Aorta (tissue), 5 donors: ENCODE measurements at regions not wholly inside any gene's neighbourhood (a gene's known extent, or its start where the extent isn't known, plus 50 kb on each side); places are given as distances from the start of the nearest gene placed in this dataset.

Experiments
- ATAC-seq: fragments of 200-7000 bp; cut with Tn5 transposase; one replicate; pipeline ENCODE4 v1.9.1; 2022; ENCODE audit warnings: moderate library complexity; ENCODE audit not compliant: low FRiP score
- DNase-seq, 2 donors: peaks; one replicate each; pipeline ENCODE4 v3.0.0-alpha.2; 2020
- H3K27ac ChIP-seq, 2 donors: one replicate each; pipeline ENCODE4 v1.5.1; 2013; ENCODE audit warnings: low read length in 2 of 2, mild to moderate bottlenecking in 2 of 2, moderate library complexity in 2 of 2, control low read depth in 1 of 2, inconsistent platforms in 1 of 2, low read depth in 1 of 2
- H3K27me3 ChIP-seq, 2 donors: one replicate each; pipeline ENCODE4 v1.6.1; 2013; ENCODE audit warnings: control low read depth in 1 of 2, low read length in 1 of 2, mild to moderate bottlenecking in 1 of 2, moderate library complexity in 1 of 2; ENCODE audit not compliant: insufficient read depth in 2 of 2, control insufficient read depth in 1 of 2
- H3K36me3 ChIP-seq, 2 donors: one replicate each; pipeline ENCODE4 v1.6.1; 2013; ENCODE audit warnings: control low read depth in 1 of 2, low read length in 1 of 2, mild to moderate bottlenecking in 1 of 2; ENCODE audit not compliant: insufficient read depth in 2 of 2, control insufficient read depth in 1 of 2
- H3K4me1 ChIP-seq, 2 donors: one replicate each; pipeline ENCODE4 v1.6.1; 2013; ENCODE audit warnings: low read length in 2 of 2, control low read depth in 1 of 2, mild to moderate bottlenecking in 1 of 2, moderate library complexity in 1 of 2; ENCODE audit not compliant: insufficient read depth in 2 of 2, control insufficient read depth in 1 of 2
- H3K4me3 ChIP-seq, 2 donors: one replicate each; pipeline ENCODE4 v1.5.1; 2013; ENCODE audit warnings: low read length in 2 of 2, control low read depth in 1 of 2, mild to moderate bottlenecking in 1 of 2
- H3K9me3 ChIP-seq: one replicate; pipeline ENCODE4 v1.6.1; 2013; ENCODE audit warnings: mild to moderate bottlenecking, low read length; ENCODE audit not compliant: control insufficient read depth
- WGBS, 2 donors: extraction: QIAGEN DNeasy Blood & Tissue Kit; methylation state at CpG; one replicate each; pipeline ENCODE4 v1.1.7; 2013; 5-methylcytosine and 5-hydroxymethylcytosine counted together
- intact Hi-C, 2 donors: fragments of 100-400 bp; cut with DNase I; formaldehyde crosslinking; loops; one replicate each; pipeline versions ENCODE4 v1.14.2 to v1.15.0; 2022
- donor health status: healthy with polysubstance abuse.
- donor health status: Bipolar disorder and iron deficiency.
- donor health status: DM: no; HTN: no; CAD: no.
- donor health status: DM: no; HTN: no; CAD: no.
- donor health status: DM: yes; HTN: yes; CAD: no.

DNA sequence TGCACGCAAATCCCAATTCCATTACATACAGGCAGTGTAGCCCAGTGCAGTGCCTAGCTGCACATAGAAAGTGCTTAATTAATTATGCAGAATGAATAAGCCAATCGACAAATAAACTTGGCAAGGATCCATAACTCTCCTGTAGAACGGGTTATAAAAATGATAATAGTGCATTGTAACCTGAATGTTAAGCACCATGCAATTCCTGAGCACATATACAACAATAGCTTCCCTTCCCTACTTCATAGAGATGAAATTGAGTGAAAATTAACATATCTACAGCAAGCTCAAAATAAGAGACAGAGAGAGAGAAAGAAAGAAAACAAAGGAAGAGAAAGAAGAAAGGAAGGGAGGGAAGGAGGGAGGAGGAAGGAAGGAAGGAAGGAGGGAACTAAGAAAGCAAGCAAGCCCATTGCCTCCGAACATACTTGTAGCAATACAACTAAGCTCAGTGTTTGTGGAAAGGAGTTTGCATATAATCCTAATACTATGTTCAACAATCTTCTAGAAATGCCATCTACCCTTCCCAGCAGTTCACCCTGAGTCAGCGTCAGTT is 1074.0 kb upstream of the LCORL start:
- no peak for ATAC-seq
- no peak overlapping the region for H3K4me3 ChIP-seq
- H3K4me1 ChIP-seq, result no peaks in the 10 kb centered on the region
- no peak for DNase-seq
- intact Hi-C loops, result no loop called here
- 56 to 58% methylated on average over 5 of the region's 5 CpGs for WGBS, 2 donors
- H3K36me3 ChIP-seq, result no peaks in the 10 kb centered on the region
- no peaks in the 10 kb centered on the region for H3K27me3 ChIP-seq
- H3K9me3 ChIP-seq, result no peaks in the 10 kb centered on the region
- H3K27ac ChIP-seq, result no peak overlapping the region

DNA sequence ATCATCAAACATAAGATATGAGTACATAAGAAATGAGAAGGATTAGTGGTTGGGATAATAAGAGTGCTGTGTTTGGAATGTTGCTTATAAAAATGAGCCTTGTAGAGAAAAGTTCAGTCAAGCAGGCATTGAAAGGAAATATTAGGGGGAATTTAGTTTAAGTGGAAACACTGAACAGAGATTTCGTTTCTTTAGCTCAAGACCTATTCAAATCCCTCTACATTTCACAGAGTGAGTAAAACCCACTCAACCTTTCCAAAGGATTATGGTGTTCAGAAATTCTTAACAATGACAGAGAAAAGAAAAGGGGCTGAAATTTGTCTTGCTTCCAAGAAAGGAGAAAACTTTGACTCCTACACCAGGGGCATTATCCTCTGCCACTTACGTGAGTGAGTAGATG is 1072.4 kb upstream of the LCORL start:
- intact Hi-C loops, result no loop called here
- 43 to 49% methylated on average over 2 of the region's 2 CpGs for WGBS, 2 donors
- Histone ChIP-seq H3K9me3 (no peaks in the 10 kb centered on the region), H3K27me3 (no peaks in the 10 kb centered on the region), H3K4me1 (no peaks in the 10 kb centered on the region), H3K27ac (no peak overlapping the region), H3K4me3 (no peak overlapping the region), H3K36me3 (no peaks in the 10 kb centered on the region)
- no peak for DNase-seq
- ATAC-seq, result no peak

DNA sequence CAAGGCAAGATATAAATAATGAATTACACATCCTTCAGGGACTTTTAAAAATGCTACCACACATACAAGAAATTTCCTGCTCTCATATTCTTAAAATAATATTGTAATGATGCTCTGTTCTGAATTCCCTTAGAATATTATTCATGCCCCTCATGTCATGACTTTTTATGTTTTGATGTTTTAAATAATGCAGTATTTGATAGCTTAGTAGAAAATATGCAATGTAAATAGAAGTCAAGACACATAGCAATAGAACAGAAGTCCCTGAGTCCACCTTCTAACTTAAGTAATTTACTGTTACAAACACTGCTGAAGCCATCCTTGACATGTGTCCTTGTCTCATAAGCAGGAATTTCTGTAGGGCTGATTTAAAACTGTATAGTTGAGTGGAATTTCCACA is 1071.2 kb upstream of the LCORL start:
- intact Hi-C loops, result no loop called here

DNA sequence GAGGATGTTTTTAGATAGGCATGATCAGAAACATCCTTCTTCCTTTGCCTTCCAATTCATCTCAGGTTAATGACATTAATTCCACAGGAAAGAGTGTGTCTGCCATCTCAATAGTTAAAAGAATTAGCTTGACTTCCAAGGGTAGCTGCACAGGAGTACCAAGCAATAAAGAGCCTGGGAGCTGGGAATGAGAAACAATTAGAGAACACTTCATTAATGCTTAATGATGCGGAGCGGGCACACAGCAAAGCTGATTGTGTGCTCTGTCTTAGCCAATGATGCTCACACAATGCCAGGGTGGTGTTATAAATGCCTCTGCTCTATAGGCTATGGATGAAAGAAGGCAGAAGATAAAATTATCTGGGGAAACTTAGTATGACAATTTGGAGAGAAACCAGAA is 1052.5 kb upstream of the LCORL start:
- WGBS, 2 donors, result 95 to 97% methylated on average over 2 of the region's 2 CpGs
- H3K4me1 ChIP-seq, result no peaks in the 10 kb centered on the region
- intact Hi-C loops, result no loop called here
- no peaks in the 10 kb centered on the region for H3K9me3 ChIP-seq
- DNase-seq (no peak), ATAC-seq (no peak)
- H3K36me3 ChIP-seq, result no peaks in the 10 kb centered on the region
- H3K27me3 ChIP-seq, result no peaks in the 10 kb centered on the region
- H3K4me3 ChIP-seq, result no peak overlapping the region
- H3K27ac ChIP-seq, result no peak overlapping the region

More for the DNA sequence above, 1071.2 kb upstream of the LCORL start:
- H3K27ac ChIP-seq, result no peak overlapping the region
- DNase-seq (no peak), ATAC-seq (no peak)
- no peaks in the 10 kb centered on the region for H3K36me3 ChIP-seq
- no peaks in the 10 kb centered on the region for H3K9me3 ChIP-seq
- H3K4me3 ChIP-seq, result no peak overlapping the region
- H3K4me1 ChIP-seq, result no peaks in the 10 kb centered on the region
- no peaks in the 10 kb centered on the region for H3K27me3 ChIP-seq

GRCh38 chr4:19063662-19064061 is 1042.1 kb upstream of the LCORL start:
- DNase-seq, result no peak
- intact Hi-C loops, result no loop called here
- Histone ChIP-seq H3K36me3 (no peaks in the 10 kb centered on the region), H3K27ac (no peak overlapping the region), H3K27me3 (peaks cover 0 to 3% of the 10 kb centered on the region in 2 donors), H3K9me3 (peaks cover 3% of the 10 kb centered on the region), H3K4me1 (no peaks in the 10 kb centered on the region), H3K4me3 (no peak overlapping the region)
- ATAC-seq, result no peak
- WGBS, 2 donors, result 76 to 88% methylated on average over 5 of the region's 5 CpGs

- Histone ChIP-seq H3K4me3 (no peak overlapping the region), H3K36me3 (no peaks in the 10 kb centered on the region), H3K27ac (no peak overlapping the region), H3K4me1 (no peaks in the 10 kb centered on the region), H3K27me3 (peaks cover 0 to 1% of the 10 kb centered on the region in 2 donors), H3K9me3 (peaks cover 1% of the 10 kb centered on the region)
- ATAC-seq (no peak), DNase-seq (no peak)
- WGBS, 2 donors, result 71 to 74% methylated on average over 1 of the region's 1 CpG
- intact Hi-C loops, result no loop called here
Observed at GRCh38 chr4:19054916-19055315, 1033.4 kb upstream of the LCORL start.

GRCh38 chr4:19051831-19052230 is 1030.3 kb upstream of the LCORL start:
- WGBS, 2 donors, result 56 to 76% methylated on average over 5 of the region's 5 CpGs
- Histone ChIP-seq H3K4me3 (no peak overlapping the region), H3K9me3 (no peaks in the 10 kb centered on the region), H3K36me3 (no peaks in the 10 kb centered on the region), H3K4me1 (no peaks in the 10 kb centered on the region), H3K27ac (no peak overlapping the region), H3K27me3 (no peaks in the 10 kb centered on the region)
- intact Hi-C loops, result no loop called here
- ATAC-seq (no peak), DNase-seq (no peak)

DNA sequence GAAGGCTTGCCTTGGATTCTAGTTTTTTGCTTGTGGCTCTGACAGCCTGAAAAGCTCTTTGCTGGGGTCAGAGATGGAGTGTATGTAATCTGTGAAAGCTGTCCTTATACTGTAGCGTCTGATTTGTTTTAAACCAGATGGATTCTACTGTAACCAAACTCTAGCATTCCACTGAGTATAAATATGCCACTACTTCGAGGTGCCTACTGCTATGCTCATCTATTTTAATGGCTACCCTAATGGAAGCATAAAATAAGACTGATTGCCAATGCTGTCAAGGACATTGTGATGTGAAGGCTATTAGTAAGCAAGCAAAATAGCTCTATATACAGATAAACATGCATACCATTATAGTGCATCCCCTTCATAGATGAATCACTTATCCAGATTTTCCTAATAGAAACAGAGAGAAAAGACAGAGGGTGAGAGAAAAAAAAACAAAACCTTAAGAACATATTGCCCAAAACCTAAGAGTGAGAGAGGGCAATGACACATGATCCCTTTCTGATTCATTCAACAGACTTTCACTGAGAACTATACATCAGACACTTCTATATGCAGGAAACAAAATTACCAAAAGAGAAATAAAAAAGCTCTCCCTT is 1025.8 kb upstream of the LCORL start:
- Histone ChIP-seq H3K4me3 (no peak overlapping the region), H3K9me3 (no peaks in the 10 kb centered on the region), H3K36me3 (no peaks in the 10 kb centered on the region), H3K27ac (no peak overlapping the region), H3K27me3 (peaks cover 0 to 3% of the 10 kb centered on the region in 2 donors), H3K4me1 (no peaks in the 10 kb centered on the region)
- WGBS, 2 donors, result 61 to 62% methylated on average over 2 of the region's 2 CpGs
- ATAC-seq (no peak), DNase-seq (no peak)
- intact Hi-C loops, result no loop called here

DNA sequence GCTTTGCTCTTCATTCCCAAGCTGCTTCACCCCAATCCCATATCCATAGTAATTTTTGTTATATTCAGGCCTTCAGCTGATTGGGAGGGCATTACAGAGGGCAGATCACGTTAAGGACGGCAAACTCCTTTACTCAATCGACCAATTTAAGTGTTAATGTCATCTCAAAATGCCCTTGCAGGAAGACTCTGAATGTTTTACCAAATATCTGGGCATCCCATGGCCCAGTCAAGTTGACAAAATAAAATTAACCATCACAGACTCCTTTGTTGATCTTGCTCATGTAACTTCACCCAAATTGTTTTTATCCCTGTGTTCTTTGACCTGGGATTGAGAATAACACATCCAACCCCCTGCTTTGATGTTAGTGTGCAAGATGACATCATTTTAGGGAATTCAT is 1018.3 kb upstream of the LCORL start:
- no peak overlapping the region for H3K4me3 ChIP-seq
- H3K27me3 ChIP-seq, result no peaks in the 10 kb centered on the region
- intact Hi-C loops, result no loop called here
- H3K36me3 ChIP-seq, result no peaks in the 10 kb centered on the region
- DNase-seq, result no peak
- H3K27ac ChIP-seq, result no peak overlapping the region
- H3K4me1 ChIP-seq, result no peaks in the 10 kb centered on the region
- peaks cover 1% of the 10 kb centered on the region for H3K9me3 ChIP-seq
- no peak for ATAC-seq
- 94 to 96% methylated on average over 3 of the region's 3 CpGs for WGBS, 2 donors
